SK-N-SH treated with all-trans-retinoic acid at 6 μM for 48 hours (cell line): ENCODE measurements at regions not wholly inside any gene's neighbourhood (a gene's known extent, or its start where the extent isn't known, plus 50 kb on each side); places are given as distances from the start of the nearest gene placed in this dataset.

ENCODE experiments used
- CREB5 ChIP-seq: fragments of 250-450 bp; sonication (Bioruptor Pico); IDR thresholded peaks from 2 replicates; pipeline ENCODE4 v1.5.1; 2020; ENCODE audit warnings: low read depth, mild to moderate bottlenecking, moderate library complexity
- ISL1 ChIP-seq: fragments of 250-450 bp; sonication (Bioruptor Pico); IDR thresholded peaks from 2 replicates; pipeline ENCODE4 v2.1.2; 2022; ENCODE audit warnings: mild to moderate bottlenecking, moderate library complexity
- RARB ChIP-seq: fragments of 250-450 bp; sonication (Bioruptor Pico); IDR thresholded peaks from 2 replicates; pipeline ENCODE4 v1.8.0; 2021; ENCODE audit warnings: mild to moderate bottlenecking, moderate library complexity
- TCF4 ChIP-seq: fragments of 250-450 bp; sonication (Bioruptor Pico); IDR thresholded peaks from 2 replicates; pipeline ENCODE4 v1.8.0; 2021; ENCODE audit warnings: mild to moderate bottlenecking, moderate library complexity, borderline replicate concordance
- TOX ChIP-seq: fragments of 250-450 bp; sonication (Bioruptor Pico); IDR thresholded peaks from 2 replicates; pipeline ENCODE4 v1.8.0; 2021; ENCODE audit warnings: mild to moderate bottlenecking, moderate library complexity, borderline replicate concordance
- ZC3H10 ChIP-seq: fragments of 250-450 bp; sonication (Bioruptor Pico); IDR thresholded peaks from 2 replicates; pipeline ENCODE4 v1.5.1; 2021; ENCODE audit warnings: mild to moderate bottlenecking, moderate library complexity
- ZFP3 ChIP-seq: fragments of 250-450 bp; sonication (Bioruptor Pico); IDR thresholded peaks from 2 replicates; pipeline ENCODE4 v1.5.0; 2020; ENCODE audit warnings: mild to moderate bottlenecking, moderate library complexity
- ZNF565 ChIP-seq: fragments of 450-650 bp; formaldehyde crosslinking; conservative IDR thresholded peaks from 2 replicates; pipeline ENCODE4 v1.5.0; 2020; ENCODE audit warnings: low read depth, mild to moderate bottlenecking, moderate library complexity
- ZNF70 ChIP-seq: fragments of 450-650 bp; formaldehyde crosslinking; IDR thresholded peaks from 2 replicates; pipeline ENCODE4 v1.5.0; 2020; ENCODE audit warnings: mild to moderate bottlenecking, moderate library complexity
- ZNF8 ChIP-seq: fragments of 450-650 bp; formaldehyde crosslinking; IDR thresholded peaks from 2 replicates; pipeline ENCODE4 v1.5.0; 2020; ENCODE audit warnings: mild to moderate bottlenecking, moderate library complexity

- no peak for TF ChIP-seq ZNF70
- no peak for TF ChIP-seq ZNF8
- no peak for TF ChIP-seq RARB
- TF ChIP-seq ZFP3 = no peak
- TF ChIP-seq TOX = no peak
- no peak for TF ChIP-seq TCF4 (CRISPR knock-in tag)
- no peak for TF ChIP-seq CREB5 (CRISPR knock-in tag)
- TF ChIP-seq ISL1 = no peak
- no peak for TF ChIP-seq ZNF565 (CRISPR knock-in tag)
- no peak for TF ChIP-seq ZC3H10 (CRISPR knock-in tag)
Measured at GRCh38 chr2:138110453-138111083, 146.3 kb downstream of the HNMT start.
